Glutamatergic neuron (in vitro differentiated cells): ENCODE measurements at regions not wholly inside any gene's neighbourhood (a gene's known extent, or its start where the extent isn't known, plus 50 kb on each side); places are given as distances from the start of the nearest gene placed in this dataset.

Experiments used
- DNase-seq: peaks from one replicate; pipeline ENCODE4 v3.0.0; 2022
- H3K27ac Mint-ChIP-seq: one replicate; pipeline ENCODE4 v1.8.0; 2020; ENCODE audit warnings: mild to moderate bottlenecking, mixed read lengths, inconsistent platforms; ENCODE audit not compliant: unreplicated experiment
- H3K27me3 Mint-ChIP-seq: one replicate; pipeline ENCODE4 v1.8.0; 2020; ENCODE audit warnings: mild to moderate bottlenecking, moderate library complexity, mixed read lengths, inconsistent platforms; ENCODE audit not compliant: unreplicated experiment
- H3K36me3 Mint-ChIP-seq: one replicate; pipeline ENCODE4 v1.8.0; 2020; ENCODE audit warnings: mild to moderate bottlenecking, mixed read lengths, inconsistent platforms; ENCODE audit not compliant: unreplicated experiment
- H3K4me1 Mint-ChIP-seq: one replicate; pipeline ENCODE4 v1.8.0; 2020; ENCODE audit warnings: mild to moderate bottlenecking, low read depth, mixed read lengths, inconsistent platforms; ENCODE audit not compliant: unreplicated experiment
- H3K4me3 Mint-ChIP-seq: one replicate; pipeline ENCODE4 v1.8.0; 2020; ENCODE audit warnings: mild to moderate bottlenecking, mixed read lengths, inconsistent platforms; ENCODE audit not compliant: unreplicated experiment
- H3K9me3 Mint-ChIP-seq: one replicate; pipeline ENCODE4 v1.8.0; 2020; ENCODE audit warnings: mild to moderate bottlenecking, moderate library complexity, mixed read lengths, inconsistent platforms; ENCODE audit not compliant: unreplicated experiment
- CTCF ChIP-seq: fragments of 200-600 bp; sonication (generic); IDR thresholded peaks from one replicate; pipeline ENCODE4 v1.5.0; 2021; ENCODE audit not compliant: partially characterized antibody, unreplicated experiment

DNA sequence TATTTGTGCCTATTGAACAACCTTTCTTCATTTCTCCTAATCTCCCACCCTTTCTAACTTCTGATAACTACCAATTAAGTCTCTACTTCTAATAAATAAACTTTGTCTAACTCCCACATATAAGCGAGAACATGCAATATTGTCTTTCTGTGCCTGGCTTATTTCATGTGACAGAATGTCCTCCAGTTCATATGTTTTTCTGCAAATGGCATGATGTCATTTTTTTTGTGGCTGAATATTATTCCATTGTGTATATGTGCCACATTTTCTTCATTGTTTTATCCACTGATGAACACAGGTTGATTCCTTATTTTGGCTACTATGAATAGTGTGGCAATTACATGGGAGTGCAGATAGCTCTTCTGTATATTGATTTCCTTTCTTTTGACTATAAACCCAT lies 1041.5 kb upstream of the MANEA start:
- Mint-ChIP-seq H3K4me3 (no peak overlapping the region), H3K36me3 (no peaks in the 10 kb centered on the region), H3K27ac (no peak overlapping the region), H3K4me1 (no peaks in the 10 kb centered on the region), H3K27me3 (no peaks in the 10 kb centered on the region), H3K9me3 (peaks cover 3% of the 10 kb centered on the region)
- TF ChIP-seq CTCF, result no peak
- DNase-seq, result no peak

DNA sequence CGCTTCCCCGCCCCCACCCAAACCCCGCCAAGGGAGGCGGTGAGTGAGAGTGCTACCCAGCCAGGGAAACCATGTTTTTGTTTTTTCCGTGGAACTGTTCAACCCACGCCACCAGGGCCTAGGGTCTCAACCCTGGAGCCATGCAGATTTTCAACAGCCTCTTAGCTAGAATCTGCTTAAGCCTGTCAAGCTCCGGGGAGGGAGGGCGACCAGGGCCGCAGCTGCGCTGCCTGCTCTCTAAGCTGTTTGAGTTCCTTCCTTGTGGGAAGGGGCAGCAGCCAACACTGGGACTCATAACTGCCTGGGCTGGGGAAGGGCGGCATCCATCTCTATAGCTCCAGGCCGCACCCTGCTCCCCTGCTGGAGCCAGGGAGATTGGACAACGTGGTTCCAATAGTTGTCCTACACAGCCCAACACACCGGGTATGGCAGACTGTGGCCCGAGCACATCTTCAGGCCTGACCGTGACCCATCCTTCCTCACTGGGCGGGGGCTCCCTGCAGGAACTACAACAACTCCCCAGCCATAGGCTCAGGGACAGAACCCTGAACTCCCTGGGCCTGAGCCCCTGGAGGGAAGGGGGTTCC lies 1065.7 kb upstream of the MANEA start:
- no peak for TF ChIP-seq CTCF
- DNase-seq, result no peak
- Mint-ChIP-seq H3K4me3 (no peak overlapping the region), H3K9me3 (no peaks in the 10 kb centered on the region), H3K36me3 (no peaks in the 10 kb centered on the region), H3K4me1 (no peaks in the 10 kb centered on the region), H3K27me3 (peaks cover 2% of the 10 kb centered on the region), H3K27ac (no peak overlapping the region)

- H3K36me3 Mint-ChIP-seq, result no peaks in the 10 kb centered on the region
- DNase-seq, result no peak
- peaks cover 2% of the 10 kb centered on the region for H3K27me3 Mint-ChIP-seq
- H3K9me3 Mint-ChIP-seq, result no peaks in the 10 kb centered on the region
- H3K27ac Mint-ChIP-seq, result no peak overlapping the region
- no peak overlapping the region for H3K4me3 Mint-ChIP-seq
- H3K4me1 Mint-ChIP-seq, result no peaks in the 10 kb centered on the region
- TF ChIP-seq CTCF, result no peak
Measured at GRCh38 chr6:94510877-94511276, 1066.5 kb upstream of the MANEA start.

DNA sequence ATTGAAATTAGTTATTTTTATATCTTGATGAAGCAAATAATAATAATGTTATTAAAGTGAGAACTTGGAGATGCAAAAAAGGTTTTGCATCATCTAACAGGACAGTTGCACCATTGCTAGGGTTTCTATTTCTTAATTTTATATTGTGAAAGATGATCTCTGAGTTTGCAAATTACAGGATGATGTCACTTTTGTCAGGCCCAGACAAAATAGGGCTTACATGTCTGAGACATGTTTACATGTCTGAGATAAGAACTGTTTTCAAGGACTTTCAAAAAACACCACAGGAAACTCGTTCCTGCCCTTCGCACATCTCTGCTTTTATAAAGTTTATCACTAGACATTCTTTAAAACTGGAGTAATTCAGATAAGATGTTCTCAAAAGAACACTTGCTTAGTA lies 1075.8 kb upstream of the MANEA start:
- no peak overlapping the region for H3K27ac Mint-ChIP-seq
- no peaks in the 10 kb centered on the region for H3K36me3 Mint-ChIP-seq
- H3K27me3 Mint-ChIP-seq, result no peaks in the 10 kb centered on the region
- H3K9me3 Mint-ChIP-seq, result peaks cover 2% of the 10 kb centered on the region
- H3K4me1 Mint-ChIP-seq, result peaks cover 6% of the 10 kb centered on the region
- no peak for DNase-seq
- TF ChIP-seq CTCF, result no peak
- no peak overlapping the region for H3K4me3 Mint-ChIP-seq

DNA sequence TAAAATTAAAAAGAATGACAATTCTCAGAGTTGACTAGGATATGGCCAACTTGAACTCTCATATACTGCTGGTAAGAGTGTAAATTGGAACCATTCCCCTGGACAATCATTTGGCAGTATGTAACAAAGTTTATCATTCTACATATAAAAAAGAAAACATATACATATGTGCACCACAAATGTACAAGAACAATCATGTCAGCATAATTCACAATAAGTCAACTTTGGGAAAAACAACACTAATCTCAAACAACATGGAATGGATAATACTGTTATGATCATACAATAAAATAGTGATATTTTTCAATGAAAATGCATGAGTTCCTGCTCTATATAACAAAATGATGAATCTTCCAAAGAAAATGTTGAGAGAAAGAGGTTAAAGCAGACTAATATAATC lies 1078.7 kb upstream of the EPHA7 start:
- no peak for DNase-seq
- H3K4me1 Mint-ChIP-seq, result peaks cover 12% of the 10 kb centered on the region
- no peak overlapping the region for H3K4me3 Mint-ChIP-seq
- peaks cover 2% of the 10 kb centered on the region for H3K9me3 Mint-ChIP-seq
- no peaks in the 10 kb centered on the region for H3K27me3 Mint-ChIP-seq
- H3K36me3 Mint-ChIP-seq, result no peaks in the 10 kb centered on the region
- no peak for TF ChIP-seq CTCF
- H3K27ac Mint-ChIP-seq, result no peak overlapping the region
